RWPE1 (cell line): ENCODE measurements at regions not wholly inside any gene's neighbourhood (a gene's known extent, or its start where the extent isn't known, plus 50 kb on each side); places are given as distances from the start of the nearest gene placed in this dataset.

Experiments used
- CTCF ChIA-PET: fragments of 350-600 bp; sonication (Branson Sonifier 250); formaldehyde crosslinking; extraction: SDS; loops from one replicate; lab custom pipeline; 2021; lab: Yijun Ruan, JAX
- POLR2A ChIA-PET: fragments of 400-600 bp; formaldehyde crosslinking; extraction: SDS; loops from one replicate; lab custom pipeline; 2020; ENCODE audit warnings: antibody characterized with exemption; ENCODE audit not compliant: low non-redundant PET; lab: Yijun Ruan, JAX
- DNase-seq: peaks from one replicate; pipeline ENCODE4 v3.0.0; 2012; ENCODE audit warnings: low spot score
- H3K27ac ChIP-seq: fragments of 450-650 bp; 2 replicates; pipeline ENCODE4 v1.5.1; 2017
- CTCF ChIP-seq: fragments of 450-650 bp; conservative IDR thresholded peaks from 2 replicates; pipeline ENCODE4 v1.5.1; 2017; ENCODE audit warnings: low read depth, mild to moderate bottlenecking

- H3K27ac ChIP-seq: no peak overlapping the region
- ChIA-PET POLR2A (no interaction called here), CTCF (interaction anchor here (0.6 to 0.7 kb wide), 2 partner anchors 18 to 1157 kb away, joined by 3 to 4 read pairs; no protein-coding TSS in a partner anchor)
- peak; percentile 1 for DNase-seq
- TF ChIP-seq CTCF: no peak
Observed at GRCh38 chr2:59787095-59787494, 766.4 kb downstream of the BCL11A start.

- ChIA-PET CTCF (no interaction called here), POLR2A (no interaction called here)
- TF ChIP-seq CTCF: no peak
- no peak overlapping the region for H3K27ac ChIP-seq
- DNase-seq: no peak
Observed at GRCh38 chr2:59786684-59787083, 766.8 kb downstream of the BCL11A start.

- no peak for DNase-seq
- H3K27ac ChIP-seq: no peak overlapping the region
- ChIA-PET CTCF (no interaction called here), POLR2A (no interaction called here)
- no peak for TF ChIP-seq CTCF
Observed at GRCh38 chr2:59779571-59779970, 773.9 kb downstream of the BCL11A start.

- TF ChIP-seq CTCF: no peak
- no peak for DNase-seq
- no peak overlapping the region for H3K27ac ChIP-seq
- POLR2A ChIA-PET: no interaction called here
- CTCF ChIA-PET: interaction anchor here (0.6 kb wide), 1 partner anchor 15 kb away, joined by 3 read pairs; no protein-coding TSS in a partner anchor
Observed at GRCh38 chr2:59777120-59777519, 776.3 kb downstream of the BCL11A start.

GRCh38 chr2:59776726-59777008 is 776.8 kb downstream of the BCL11A start:
- no peak for DNase-seq
- POLR2A ChIA-PET: no interaction called here
- no peak for TF ChIP-seq CTCF
- no peak overlapping the region for H3K27ac ChIP-seq
- CTCF ChIA-PET: interaction anchor here (0.5 to 0.6 kb wide), 2 partner anchors 14 to 650 kb away, joined by 3 read pairs; no protein-coding TSS in a partner anchor

- CTCF ChIA-PET: no interaction called here
Observed at GRCh38 chr2:59774821-59775433, 778.5 kb downstream of the BCL11A start.

More at GRCh38 chr2:59774821-59775433, 778.5 kb downstream of the BCL11A start:
- TF ChIP-seq CTCF: no peak
- no peak for DNase-seq
- POLR2A ChIA-PET: no interaction called here
- no peak overlapping the region for H3K27ac ChIP-seq
